Vagina (tissue), 2 donors: ENCODE measurements at regions not wholly inside any gene's neighbourhood (a gene's known extent, or its start where the extent isn't known, plus 50 kb on each side); places are given as distances from the start of the nearest gene placed in this dataset.

Source experiments
- CTCF ChIP-seq, 3 experiments: fragments of 450-650 bp in 2 of 3; fragments of 200-600 bp in 1 of 3; sonication (generic) in 1 of 3; IDR thresholded peaks; one replicate each; pipeline ENCODE4 v1.5.1; 2017 to 2019; ENCODE audit warnings: antibody characterized with exemption in 3 of 3, mild to moderate bottlenecking in 2 of 3, moderate library complexity in 2 of 3
- POLR2A ChIP-seq, 2 donors: fragments of 450-650 bp; IDR thresholded peaks; one replicate each; pipeline ENCODE4 v1.6.1; 2017; ENCODE audit warnings: antibody characterized with exemption in 2 of 2, mild to moderate bottlenecking in 2 of 2, moderate library complexity in 2 of 2

- no peak for TF ChIP-seq CTCF (IDR thresholded peaks at IDR 0.05)
- TF ChIP-seq POLR2A (IDR thresholded peaks at IDR 0.05) = no peak
These were observed 228.9 kb upstream of the SEMA3D start for GRCh38 chr7:85415743-85416142.
